Neural progenitor cell (in vitro differentiated cells): ENCODE measurements at regions not wholly inside any gene's neighbourhood (a gene's known extent, or its start where the extent isn't known, plus 50 kb on each side); places are given as distances from the start of the nearest gene placed in this dataset.

Source experiments
- DNase-seq: peaks from one replicate; pipeline ENCODE4 v3.0.0-alpha.2; 2016; ENCODE audit warnings: low spot score
- H2AFZ ChIP-seq: fragments of 200-600 bp; sonication (generic); replicated peaks from 2 replicates; pipeline ENCODE4 v1.6.1; 2016; ENCODE audit warnings: antibody characterized with exemption
- H3F3A ChIP-seq: fragments of 200-600 bp; sonication (generic); 2 replicates; pipeline ENCODE4 v1.6.1; 2016; ENCODE audit warnings: antibody characterized with exemption, low read depth
- H3K27ac ChIP-seq: fragments of 200-600 bp; sonication (generic); 2 replicates; pipeline ENCODE4 v1.5.1; 2016; ENCODE audit warnings: mild to moderate bottlenecking
- H3K27me3 ChIP-seq: fragments of 200-600 bp; sonication (generic); 2 replicates; pipeline ENCODE4 v1.6.1; 2016; ENCODE audit warnings: mild to moderate bottlenecking, moderate library complexity
- H3K36me3 ChIP-seq: fragments of 200-600 bp; sonication (generic); 2 replicates; pipeline ENCODE4 v1.5.1; 2016
- H3K4me1 ChIP-seq: fragments of 200-600 bp; sonication (generic); 2 replicates; pipeline ENCODE4 v1.6.1; 2016; ENCODE audit warnings: mixed run types
- H3K4me2 ChIP-seq: fragments of 200-600 bp; sonication (generic); 2 replicates; pipeline ENCODE4 v1.6.1; 2016
- H3K4me3 ChIP-seq: fragments of 200-600 bp; sonication (generic); 2 replicates; pipeline ENCODE4 v1.5.1; 2016
- H3K79me2 ChIP-seq: fragments of 200-600 bp; sonication (generic); 2 replicates; pipeline ENCODE4 v1.6.1; 2016; ENCODE audit warnings: low read depth
- H3K9ac ChIP-seq: fragments of 200-600 bp; sonication (generic); 2 replicates; pipeline ENCODE4 v1.6.1; 2016
- H3K9me3 ChIP-seq: fragments of 200-600 bp; sonication (generic); 2 replicates; pipeline ENCODE4 v1.5.1; 2016; ENCODE audit warnings: low read depth
- H4K20me1 ChIP-seq: fragments of 200-600 bp; sonication (generic); 2 replicates; pipeline ENCODE4 v1.6.1; 2016; ENCODE audit warnings: low read depth
- H3K27ac Mint-ChIP-seq: 3 replicates; pipeline ENCODE4 v1.8.0; 2021; ENCODE audit warnings: mixed read lengths
- H3K27me3 Mint-ChIP-seq: 2 replicates; pipeline ENCODE4 v1.8.0; 2022; ENCODE audit warnings: low read depth, mild to moderate bottlenecking, inconsistent platforms, moderate library complexity, mixed read lengths; ENCODE audit not compliant: insufficient read depth
- H3K36me3 Mint-ChIP-seq: 3 replicates; pipeline ENCODE4 v1.8.0; 2021; ENCODE audit warnings: mixed read lengths
- H3K4me1 Mint-ChIP-seq: 3 replicates; pipeline ENCODE4 v1.8.0; 2021; ENCODE audit warnings: mixed read lengths
- H3K4me3 Mint-ChIP-seq: 3 replicates; pipeline ENCODE4 v1.8.0; 2021; ENCODE audit warnings: mild to moderate bottlenecking, moderate library complexity, mixed read lengths
- H3K9me3 Mint-ChIP-seq: 3 replicates; pipeline ENCODE4 v1.8.0; 2020; ENCODE audit warnings: mixed read lengths
- EZH2 ChIP-seq: fragments of 200-600 bp; sonication (generic); IDR thresholded peaks from 2 replicates; pipeline ENCODE4 v1.6.1; 2017; ENCODE audit warnings: antibody characterized with exemption, mild to moderate bottlenecking, moderate library complexity
- EZH2phosphoT487 ChIP-seq: fragments of 200-600 bp; sonication (generic); IDR thresholded peaks from 2 replicates; pipeline ENCODE4 v1.6.1; 2017; ENCODE audit warnings: antibody characterized with exemption
- TF ChIP-seq, protein P1 (sequence below): fragments of 200-600 bp; sonication (generic); IDR thresholded peaks from 2 replicates; pipeline ENCODE4 v1.5.1; 2017; ENCODE audit warnings: antibody characterized with exemption, mild to moderate bottlenecking

DNA sequence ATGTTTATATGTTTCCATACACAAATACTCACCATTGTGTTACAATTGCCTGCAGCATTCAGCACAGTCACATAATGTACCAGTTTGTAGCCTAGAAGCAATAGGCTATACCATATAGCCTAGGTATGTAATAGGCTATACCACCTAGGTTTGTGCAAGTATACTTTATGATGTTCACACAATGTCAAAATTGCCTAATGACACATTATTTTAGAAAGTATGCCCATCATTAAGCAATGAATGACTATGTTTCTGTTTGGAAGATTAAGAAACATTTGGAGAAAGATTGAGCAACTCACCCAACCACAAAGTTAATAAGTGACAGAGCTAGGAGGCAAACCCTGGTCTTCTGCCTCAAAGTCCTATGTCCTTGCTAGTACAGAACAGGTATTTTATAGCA lies 96.8 kb upstream of the GRIA3 start:
- Mint-ChIP-seq H3K9me3 (no peaks in the 10 kb centered on the region), H3K27ac (no peak overlapping the region), H3K36me3 (no peaks in the 10 kb centered on the region), H3K27me3 (no peaks in the 10 kb centered on the region), H3K4me1 (no peaks in the 10 kb centered on the region), H3K4me3 (no peak overlapping the region)
- Histone ChIP-seq H4K20me1 (no peaks in the 10 kb centered on the region), H2AFZ (no peak overlapping the region), H3K36me3 (no peaks in the 10 kb centered on the region), H3K4me3 (no peak overlapping the region), H3K27ac (no peak overlapping the region), H3K4me2 (no peak overlapping the region), H3K79me2 (no peaks in the 10 kb centered on the region), H3K4me1 (no peaks in the 10 kb centered on the region), H3F3A (no peaks in the 10 kb centered on the region), H3K27me3 (no peaks in the 10 kb centered on the region), H3K9ac (no peak overlapping the region), H3K9me3 (no peaks in the 10 kb centered on the region)
- TF ChIP-seq, protein P1, sequence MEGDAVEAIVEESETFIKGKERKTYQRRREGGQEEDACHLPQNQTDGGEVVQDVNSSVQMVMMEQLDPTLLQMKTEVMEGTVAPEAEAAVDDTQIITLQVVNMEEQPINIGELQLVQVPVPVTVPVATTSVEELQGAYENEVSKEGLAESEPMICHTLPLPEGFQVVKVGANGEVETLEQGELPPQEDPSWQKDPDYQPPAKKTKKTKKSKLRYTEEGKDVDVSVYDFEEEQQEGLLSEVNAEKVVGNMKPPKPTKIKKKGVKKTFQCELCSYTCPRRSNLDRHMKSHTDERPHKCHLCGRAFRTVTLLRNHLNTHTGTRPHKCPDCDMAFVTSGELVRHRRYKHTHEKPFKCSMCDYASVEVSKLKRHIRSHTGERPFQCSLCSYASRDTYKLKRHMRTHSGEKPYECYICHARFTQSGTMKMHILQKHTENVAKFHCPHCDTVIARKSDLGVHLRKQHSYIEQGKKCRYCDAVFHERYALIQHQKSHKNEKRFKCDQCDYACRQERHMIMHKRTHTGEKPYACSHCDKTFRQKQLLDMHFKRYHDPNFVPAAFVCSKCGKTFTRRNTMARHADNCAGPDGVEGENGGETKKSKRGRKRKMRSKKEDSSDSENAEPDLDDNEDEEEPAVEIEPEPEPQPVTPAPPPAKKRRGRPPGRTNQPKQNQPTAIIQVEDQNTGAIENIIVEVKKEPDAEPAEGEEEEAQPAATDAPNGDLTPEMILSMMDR = no peak
- TF ChIP-seq EZH2 (no peak), EZH2phosphoT487 (no peak)
- DNase-seq = no peak

- Histone ChIP-seq H2AFZ (no peak overlapping the region), H3K27me3 (no peaks in the 10 kb centered on the region), H3K79me2 (no peaks in the 10 kb centered on the region), H3K9ac (no peak overlapping the region), H3K9me3 (no peaks in the 10 kb centered on the region), H3K36me3 (no peaks in the 10 kb centered on the region), H3K4me2 (no peak overlapping the region), H4K20me1 (no peaks in the 10 kb centered on the region), H3K27ac (no peak overlapping the region), H3K4me3 (no peak overlapping the region), H3K4me1 (no peaks in the 10 kb centered on the region), H3F3A (no peaks in the 10 kb centered on the region)
- H3K36me3 Mint-ChIP-seq = no peaks in the 10 kb centered on the region
- no peak for DNase-seq
- no peaks in the 10 kb centered on the region for H3K27me3 Mint-ChIP-seq
- TF ChIP-seq, protein P1 = no peak
- TF ChIP-seq EZH2phosphoT487 (no peak), EZH2 (no peak)
- no peak overlapping the region for H3K4me3 Mint-ChIP-seq
- H3K27ac Mint-ChIP-seq = no peak overlapping the region
- no peaks in the 10 kb centered on the region for H3K4me1 Mint-ChIP-seq
- H3K9me3 Mint-ChIP-seq = no peaks in the 10 kb centered on the region
These were observed 95.7 kb upstream of the GRIA3 start for GRCh38 chrX:123088331-123088730.

DNA sequence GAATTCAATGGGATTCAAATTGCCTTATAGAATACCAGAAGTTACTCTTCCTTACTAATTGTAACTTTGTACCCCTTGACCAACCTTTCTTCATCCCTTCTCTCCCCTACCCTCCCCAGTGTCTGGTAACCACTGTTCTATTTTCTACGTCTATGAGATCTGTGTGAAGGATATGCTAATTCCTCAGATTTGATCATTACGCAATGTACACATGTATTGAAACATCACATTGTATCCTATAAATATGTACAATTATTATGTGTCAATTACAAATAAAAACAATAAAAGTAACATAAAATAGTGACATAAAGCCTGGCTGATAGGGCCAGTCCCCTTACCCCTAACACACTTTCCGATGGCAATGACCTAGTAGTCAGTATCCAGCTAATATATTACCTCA lies 95.1 kb upstream of the GRIA3 start:
- Mint-ChIP-seq H3K4me3 (no peak overlapping the region), H3K27me3 (peaks cover 4% of the 10 kb centered on the region), H3K9me3 (no peaks in the 10 kb centered on the region), H3K4me1 (no peaks in the 10 kb centered on the region), H3K27ac (no peak overlapping the region), H3K36me3 (no peaks in the 10 kb centered on the region)
- DNase-seq = no peak
- no peak overlapping the region for H3K4me2 ChIP-seq
- H3K9me3 ChIP-seq = no peaks in the 10 kb centered on the region
- no peaks in the 10 kb centered on the region for H4K20me1 ChIP-seq
- no peaks in the 10 kb centered on the region for H3K27me3 ChIP-seq
- no peaks in the 10 kb centered on the region for H3K36me3 ChIP-seq
- H3K4me3 ChIP-seq = no peak overlapping the region
- H2AFZ ChIP-seq = no peak overlapping the region
- no peaks in the 10 kb centered on the region for H3K79me2 ChIP-seq
- TF ChIP-seq, protein P1 = no peak
- TF ChIP-seq EZH2phosphoT487 (no peak), EZH2 (no peak)
- no peaks in the 10 kb centered on the region for H3F3A ChIP-seq
- no peaks in the 10 kb centered on the region for H3K4me1 ChIP-seq
- H3K27ac ChIP-seq = no peak overlapping the region
- H3K9ac ChIP-seq = no peak overlapping the region

- Mint-ChIP-seq H3K9me3 (no peaks in the 10 kb centered on the region), H3K4me1 (no peaks in the 10 kb centered on the region), H3K4me3 (no peak overlapping the region), H3K27ac (no peak overlapping the region), H3K36me3 (no peaks in the 10 kb centered on the region), H3K27me3 (peaks cover 4% of the 10 kb centered on the region)
- H2AFZ ChIP-seq = no peak overlapping the region
- no peaks in the 10 kb centered on the region for H3K79me2 ChIP-seq
- no peak overlapping the region for H3K4me3 ChIP-seq
- no peak overlapping the region for H3K4me2 ChIP-seq
- no peak overlapping the region for H3K9ac ChIP-seq
- H3K4me1 ChIP-seq = no peaks in the 10 kb centered on the region
- H3F3A ChIP-seq = no peaks in the 10 kb centered on the region
- DNase-seq = no peak
- TF ChIP-seq, protein P1 = no peak
- TF ChIP-seq EZH2 = no peak
- no peaks in the 10 kb centered on the region for H3K27me3 ChIP-seq
- no peak overlapping the region for H3K27ac ChIP-seq
- H3K36me3 ChIP-seq = no peaks in the 10 kb centered on the region
- peaks cover 3% of the 10 kb centered on the region for H3K9me3 ChIP-seq
- no peaks in the 10 kb centered on the region for H4K20me1 ChIP-seq
These were observed 90.3 kb upstream of the GRIA3 start for GRCh38 chrX:123093792-123094191.
